ENCODE measurements at regions not wholly inside any gene's neighbourhood (a gene's known extent, or its start where the extent isn't known, plus 50 kb on each side); places are given as distances from the start of the nearest gene placed in this dataset.

DNA sequence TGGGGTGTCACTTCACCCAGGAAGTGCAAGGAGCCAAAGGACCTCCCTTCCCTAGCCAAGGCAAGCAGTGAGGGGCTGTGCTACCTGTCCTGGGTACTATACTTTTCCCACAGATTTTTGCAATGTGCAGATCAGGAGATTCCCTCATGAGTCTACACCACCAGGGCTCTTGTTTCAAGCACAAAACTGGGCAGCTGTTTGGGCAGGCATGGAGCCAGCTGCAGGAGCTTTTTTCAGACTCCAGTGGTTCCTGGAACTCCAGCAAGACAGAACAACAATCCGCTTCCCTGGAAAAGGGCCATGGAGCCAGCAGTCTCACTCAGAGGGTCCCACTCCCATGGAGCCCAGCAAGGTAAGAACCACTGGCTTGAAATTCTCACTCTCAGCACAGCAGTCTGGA is 1649.6 kb downstream of the LRRC4C start (continued):
- TF ChIP-seq REST (IDR thresholded peaks at IDR 0.05) (no peak), NR2F2 (IDR thresholded peaks at IDR 0.05) (no peak), SP1 (IDR thresholded peaks at IDR 0.05) (no peak), RAD21 (IDR thresholded peaks at IDR 0.05) (no peak), YY1 (IDR thresholded peaks at IDR 0.05) (no peak), RXRA (IDR thresholded peaks at IDR 0.05) (no peak), GABPA (IDR thresholded peaks at IDR 0.05 in 1 of 2, conservative IDR thresholded peaks at IDR 0.05 in 1 of 2) (no peak), JUND (IDR thresholded peaks at IDR 0.05) (no peak)
- TF ChIP-seq, protein P1, sequence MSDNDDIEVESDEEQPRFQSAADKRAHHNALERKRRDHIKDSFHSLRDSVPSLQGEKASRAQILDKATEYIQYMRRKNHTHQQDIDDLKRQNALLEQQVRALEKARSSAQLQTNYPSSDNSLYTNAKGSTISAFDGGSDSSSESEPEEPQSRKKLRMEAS (IDR thresholded peaks at IDR 0.05), result no peak
- TF ChIP-seq, protein P2, sequence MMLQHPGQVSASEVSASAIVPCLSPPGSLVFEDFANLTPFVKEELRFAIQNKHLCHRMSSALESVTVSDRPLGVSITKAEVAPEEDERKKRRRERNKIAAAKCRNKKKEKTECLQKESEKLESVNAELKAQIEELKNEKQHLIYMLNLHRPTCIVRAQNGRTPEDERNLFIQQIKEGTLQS (IDR thresholded peaks at IDR 0.05), result no peak

DNA sequence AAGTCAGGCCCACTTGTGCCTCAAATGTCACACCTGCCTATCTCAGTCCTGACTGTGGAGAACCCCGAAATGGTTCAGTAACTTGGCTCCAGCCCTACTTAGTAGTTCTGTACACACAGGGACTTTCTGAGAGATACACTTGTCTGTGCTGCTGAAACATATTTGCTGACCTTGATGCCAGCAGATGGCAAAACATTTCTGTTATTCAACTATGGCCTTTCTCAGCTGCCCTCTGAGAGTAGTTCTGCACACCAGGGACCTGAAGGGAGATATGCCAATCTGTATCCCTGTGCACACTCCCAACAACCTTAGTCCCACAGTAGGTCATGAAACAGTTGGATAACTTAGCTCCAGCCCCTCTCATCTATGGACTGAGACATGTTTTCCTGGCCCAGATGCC is 1651.5 kb downstream of the LRRC4C start:
- no peak overlapping the region for H3K27ac ChIP-seq (ENCODE audit: low read depth in 1 of 2, low read length in 2 of 2)
- H3K9me3 ChIP-seq (ENCODE audit: control insufficient read depth in 4 of 4, low read length in 3 of 4), result no peaks in the 10 kb centered on the region
- no peak for DNase-seq (ENCODE audit: low spot score)
- H3K4me1 ChIP-seq (ENCODE audit: control insufficient read depth in 4 of 4, insufficient read depth in 4 of 4, low read length in 3 of 4), result no peaks in the 10 kb centered on the region
- no peak overlapping the region for H3K4me3 ChIP-seq (ENCODE audit: low read depth in 1 of 3, low read length in 3 of 3)
- WGBS, result 80% methylated on average over 1 of the region's 1 CpG
- no peaks in the 10 kb centered on the region for H3K27me3 ChIP-seq (ENCODE audit: control insufficient read depth in 4 of 4, insufficient read depth in 4 of 4, low read length in 3 of 4)
- TF ChIP-seq ZBTB33 (IDR thresholded peaks at IDR 0.05) (no peak), EGR1 (IDR thresholded peaks at IDR 0.05; ENCODE audit: low read depth in 2 of 2) (no peak), TAF1 (conservative IDR thresholded peaks at IDR 0.05) (no peak), JUND (IDR thresholded peaks at IDR 0.05) (no peak), FOXA2 (IDR thresholded peaks at IDR 0.05) (no peak), HNF4A (conservative IDR thresholded peaks at IDR 0.05) (no peak), RXRA (IDR thresholded peaks at IDR 0.05) (no peak), GABPA (IDR thresholded peaks at IDR 0.05 in 1 of 2, conservative IDR thresholded peaks at IDR 0.05 in 1 of 2) (no peak), RAD21 (IDR thresholded peaks at IDR 0.05) (no peak), REST (IDR thresholded peaks at IDR 0.05) (no peak), HNF4G (IDR thresholded peaks at IDR 0.05) (no peak), FOXA1 (IDR thresholded peaks at IDR 0.05) (no peak), YY1 (IDR thresholded peaks at IDR 0.05) (no peak), CTCF (IDR thresholded peaks at IDR 0.05; ENCODE audit: low read depth, low read length, missing input control) (no peak), NR2F2 (IDR thresholded peaks at IDR 0.05) (no peak), SP1 (IDR thresholded peaks at IDR 0.05) (no peak)
- TF ChIP-seq, protein P1 (IDR thresholded peaks at IDR 0.05), result no peak
- TF ChIP-seq, protein P2 (IDR thresholded peaks at IDR 0.05), result no peak
- H3K9ac ChIP-seq (ENCODE audit: low read depth in 1 of 2, low read length in 2 of 2), result no peak overlapping the region
- no peaks in the 10 kb centered on the region for H3K36me3 ChIP-seq (ENCODE audit: control insufficient read depth in 4 of 4, insufficient read depth in 3 of 4, low read depth in 1 of 4, low read length in 3 of 4)

Data from liver (tissue), 8 donors.